ENCODE measurements at regions not wholly inside any gene's neighbourhood (a gene's known extent, or its start where the extent isn't known, plus 50 kb on each side); places are given as distances from the start of the nearest gene placed in this dataset.

GRCh38 chr3:105040026-105040622 lies 326.6 kb upstream of the ALCAM start:
- TF ChIP-seq CTCF (IDR thresholded peaks at IDR 0.05): no peak
- TF ChIP-seq SIN3A (IDR thresholded peaks at IDR 0.05; ENCODE audit: borderline replicate concordance, insufficient read depth, low read depth, low read length): no peak
- TF ChIP-seq, protein P1, sequence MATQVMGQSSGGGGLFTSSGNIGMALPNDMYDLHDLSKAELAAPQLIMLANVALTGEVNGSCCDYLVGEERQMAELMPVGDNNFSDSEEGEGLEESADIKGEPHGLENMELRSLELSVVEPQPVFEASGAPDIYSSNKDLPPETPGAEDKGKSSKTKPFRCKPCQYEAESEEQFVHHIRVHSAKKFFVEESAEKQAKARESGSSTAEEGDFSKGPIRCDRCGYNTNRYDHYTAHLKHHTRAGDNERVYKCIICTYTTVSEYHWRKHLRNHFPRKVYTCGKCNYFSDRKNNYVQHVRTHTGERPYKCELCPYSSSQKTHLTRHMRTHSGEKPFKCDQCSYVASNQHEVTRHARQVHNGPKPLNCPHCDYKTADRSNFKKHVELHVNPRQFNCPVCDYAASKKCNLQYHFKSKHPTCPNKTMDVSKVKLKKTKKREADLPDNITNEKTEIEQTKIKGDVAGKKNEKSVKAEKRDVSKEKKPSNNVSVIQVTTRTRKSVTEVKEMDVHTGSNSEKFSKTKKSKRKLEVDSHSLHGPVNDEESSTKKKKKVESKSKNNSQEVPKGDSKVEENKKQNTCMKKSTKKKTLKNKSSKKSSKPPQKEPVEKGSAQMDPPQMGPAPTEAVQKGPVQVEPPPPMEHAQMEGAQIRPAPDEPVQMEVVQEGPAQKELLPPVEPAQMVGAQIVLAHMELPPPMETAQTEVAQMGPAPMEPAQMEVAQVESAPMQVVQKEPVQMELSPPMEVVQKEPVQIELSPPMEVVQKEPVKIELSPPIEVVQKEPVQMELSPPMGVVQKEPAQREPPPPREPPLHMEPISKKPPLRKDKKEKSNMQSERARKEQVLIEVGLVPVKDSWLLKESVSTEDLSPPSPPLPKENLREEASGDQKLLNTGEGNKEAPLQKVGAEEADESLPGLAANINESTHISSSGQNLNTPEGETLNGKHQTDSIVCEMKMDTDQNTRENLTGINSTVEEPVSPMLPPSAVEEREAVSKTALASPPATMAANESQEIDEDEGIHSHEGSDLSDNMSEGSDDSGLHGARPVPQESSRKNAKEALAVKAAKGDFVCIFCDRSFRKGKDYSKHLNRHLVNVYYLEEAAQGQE (IDR thresholded peaks at IDR 0.05; ENCODE audit: insufficient read depth in 1 of 2, low read depth in 2 of 2, low read length in 1 of 2): no peak
- TF ChIP-seq POLR2AphosphoS5 (IDR thresholded peaks at IDR 0.05; ENCODE audit: low read depth, low read length): no peak
- no peak for TF ChIP-seq TCF7L2 (IDR thresholded peaks at IDR 0.05; ENCODE audit: low read depth, low read length)
